ENCODE measurements at regions not wholly inside any gene's neighbourhood (a gene's known extent, or its start where the extent isn't known, plus 50 kb on each side); places are given as distances from the start of the nearest gene placed in this dataset.
"Not testable (repeated sequence)": the region's sequence is repeated elsewhere in the genome, so short reads cannot be mapped to it uniquely, and the experiment has no call there.

GRCh38 chr13:76668141-76668540 lies 218.1 kb downstream of the KCTD12 start:
- Histone ChIP-seq H3K4me1 (peaks cover 0 to 12% (median 4%) of the 10 kb centered on the region in 4 donors), H3K27ac (no peak overlapping the region), H3K4me3 (no peak overlapping the region), H3K27me3 (no peaks in the 10 kb centered on the region), H3K36me3 (no peaks in the 10 kb centered on the region), H3K9me3 (no peaks in the 10 kb centered on the region)
- intact Hi-C loops (cut with DNase I) = loop anchor here (2.0 to 5.0 kb wide), 2 partner anchors 219 to 235 kb away; partner anchors contain the start of gene KCTD12
- no peak for DNase-seq
- 76 to 81% methylated on average over 2 of the region's 2 CpGs for WGBS, 2 donors
- TF ChIP-seq EP300 (IDR thresholded peaks at IDR 0.05) = no peak
- TF ChIP-seq CTCF (IDR thresholded peaks at IDR 0.05) = no peak
- TF ChIP-seq POLR2A (IDR thresholded peaks at IDR 0.05) = no peak
- no peak for TF ChIP-seq POLR2AphosphoS5 (IDR thresholded peaks at IDR 0.05)

- Histone ChIP-seq H3K4me1 (peaks cover 0 to 11% (median 4%) of the 10 kb centered on the region in 4 donors), H3K9me3 (no peaks in the 10 kb centered on the region), H3K27ac (no peak overlapping the region), H3K27me3 (no peaks in the 10 kb centered on the region), H3K36me3 (no peaks in the 10 kb centered on the region), H3K4me3 (no peak overlapping the region)
- DNase-seq = no peak
- peak in 3 of 4 experiments; percentile 22 to 45 (median 33) for TF ChIP-seq CTCF (IDR thresholded peaks at IDR 0.05)
- peak in 1 of 4 donors; percentile 6 for TF ChIP-seq POLR2AphosphoS5 (IDR thresholded peaks at IDR 0.05)
- no peak for TF ChIP-seq EP300 (IDR thresholded peaks at IDR 0.05)
- no peak for TF ChIP-seq POLR2A (IDR thresholded peaks at IDR 0.05)
- intact Hi-C loops (cut with DNase I) = loop anchor here (5.0 kb wide), 1 partner anchor 220 kb away; the partner anchor contains the start of gene KCTD12
Measured at GRCh38 chr13:76667551-76667950, 218.7 kb downstream of the KCTD12 start.

DNA sequence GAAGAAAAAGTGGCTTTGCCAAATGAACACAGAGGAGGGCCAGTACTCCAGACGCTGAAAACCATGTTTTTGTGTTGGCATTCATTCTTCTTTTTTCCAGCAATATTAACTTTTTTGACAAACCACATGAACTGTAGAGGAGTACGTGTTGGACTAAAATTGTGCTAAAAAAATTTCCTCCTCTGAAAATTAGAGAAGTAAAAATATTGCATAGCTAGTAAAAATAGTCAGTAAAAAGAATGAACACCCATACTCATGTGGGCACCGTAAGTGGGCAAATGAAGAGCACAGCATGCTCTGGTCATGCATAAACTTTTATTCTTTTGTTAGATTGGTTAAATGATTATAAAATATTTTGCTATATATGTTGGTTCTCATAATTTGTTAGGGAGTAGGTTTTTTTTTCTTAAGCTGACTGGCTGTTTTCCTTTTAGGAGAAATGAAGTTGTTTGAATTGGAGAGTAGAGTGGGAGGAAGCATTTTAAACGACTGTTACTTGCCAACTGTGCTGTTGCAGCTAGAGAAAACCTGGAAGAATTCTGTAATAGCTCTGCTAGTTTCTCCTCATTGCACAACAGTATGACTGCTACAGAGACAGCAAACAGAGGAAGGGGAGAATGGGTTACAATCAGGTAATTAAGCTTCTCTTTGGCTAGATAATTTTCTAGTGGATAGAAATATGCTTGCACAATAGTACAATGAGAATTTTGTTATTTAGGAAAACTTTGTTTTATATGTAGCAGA lies 222.4 kb downstream of the KCTD12 start:
- H3K4me3 ChIP-seq = no peak overlapping the region
- DNase-seq = no peak
- no peaks in the 10 kb centered on the region for H3K9me3 ChIP-seq
- H3K4me1 ChIP-seq = peaks cover 0 to 9% (median 2%) of the 10 kb centered on the region in 4 donors
- intact Hi-C loops (cut with DNase I) = no loop called here
- H3K27ac ChIP-seq = peak overlapping the region in 1 of 4 donors; percentile 12
- WGBS, 2 donors = 55 to 62% methylated on average over 4 of the region's 4 CpGs
- no peaks in the 10 kb centered on the region for H3K36me3 ChIP-seq
- no peak for TF ChIP-seq POLR2A (IDR thresholded peaks at IDR 0.05)
- no peak for TF ChIP-seq EP300 (IDR thresholded peaks at IDR 0.05)
- TF ChIP-seq CTCF (IDR thresholded peaks at IDR 0.05) = no peak
- TF ChIP-seq POLR2AphosphoS5 (IDR thresholded peaks at IDR 0.05) = no peak
- H3K27me3 ChIP-seq = no peaks in the 10 kb centered on the region

GRCh38 chr13:76659074-76659473 lies 227.1 kb downstream of the KCTD12 start:
- H3K4me3 ChIP-seq; H3K36me3 ChIP-seq; H3K9me3 ChIP-seq; H3K27ac ChIP-seq; DNase-seq; H3K27me3 ChIP-seq; intact Hi-C loops (cut with DNase I); H3K4me1 ChIP-seq: not testable (repeated sequence)
- 88 to 94% methylated on average over 7 of the region's 7 CpGs for WGBS, 2 donors

- intact Hi-C loops (cut with DNase I) = no loop called here
- DNase-seq = no peak
- WGBS, 2 donors = 54 to 63% methylated on average over 4 of the region's 4 CpGs
- no peak for TF ChIP-seq POLR2A (IDR thresholded peaks at IDR 0.05)
- Histone ChIP-seq H3K4me3 (no peak overlapping the region), H3K36me3 (no peaks in the 10 kb centered on the region), H3K27me3 (no peaks in the 10 kb centered on the region), H3K4me1 (no peaks in the 10 kb centered on the region), H3K9me3 (no peaks in the 10 kb centered on the region), H3K27ac (no peak overlapping the region)
Measured at GRCh38 chr13:76656500-76656899, 229.7 kb downstream of the KCTD12 start.

DNA sequence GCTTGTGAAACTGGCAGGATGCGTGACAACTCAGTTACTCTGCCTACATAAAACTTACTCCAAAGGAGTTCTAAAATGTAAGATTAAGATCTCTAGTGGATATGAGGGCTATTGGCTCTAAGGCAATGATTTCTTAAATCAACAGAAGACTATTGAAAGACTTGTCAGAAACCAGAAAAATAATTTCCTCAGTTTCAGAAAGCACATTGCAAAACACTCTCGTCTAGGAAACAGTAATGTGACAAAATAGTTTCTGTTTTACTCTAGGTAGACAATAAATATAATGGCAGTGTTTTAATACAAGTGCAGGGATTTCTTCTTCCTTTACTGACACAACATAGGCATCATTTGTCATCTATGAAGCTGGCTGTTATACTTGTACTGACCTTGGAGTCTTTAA lies 230.1 kb downstream of the KCTD12 start:
- Histone ChIP-seq H3K4me3 (no peak overlapping the region), H3K27me3 (no peaks in the 10 kb centered on the region), H3K4me1 (no peaks in the 10 kb centered on the region), H3K27ac (no peak overlapping the region), H3K9me3 (no peaks in the 10 kb centered on the region), H3K36me3 (no peaks in the 10 kb centered on the region)
- TF ChIP-seq POLR2AphosphoS5 (IDR thresholded peaks at IDR 0.05) (no peak), CTCF (IDR thresholded peaks at IDR 0.05) (no peak), POLR2A (IDR thresholded peaks at IDR 0.05) (no peak), EP300 (IDR thresholded peaks at IDR 0.05) (no peak)
- 67 to 71% methylated on average over 2 of the region's 2 CpGs for WGBS, 2 donors
- intact Hi-C loops (cut with DNase I) = no loop called here
- no peak for DNase-seq

Measured in sigmoid colon (tissue), 6 donors.